GM19238 (cell line): ENCODE measurements at regions not wholly inside any gene's neighbourhood (a gene's known extent, or its start where the extent isn't known, plus 50 kb on each side); places are given as distances from the start of the nearest gene placed in this dataset.
A peak's percentile ranks its signal among the peaks of the same experiment; 100 is the strongest.

Experiments
- DNase-seq: peaks from one replicate; pipeline ENCODE4 v3.0.0; 2011; ENCODE audit warnings: low spot score; ENCODE audit not compliant: insufficient read length

GRCh38 chr12:4054630-4055029 is 181.4 kb upstream of the PARP11 start:
- no peak for DNase-seq

- no peak for DNase-seq
Observed at GRCh38 chr12:4052691-4053090, 179.5 kb upstream of the PARP11 start.

GRCh38 chr12:4051596-4051995 is 178.4 kb upstream of the PARP11 start:
- no peak for DNase-seq

GRCh38 chr12:4050340-4050739 is 177.1 kb upstream of the PARP11 start:
- no peak for DNase-seq

- no peak for DNase-seq
Observed at GRCh38 chr12:4049298-4050080, 176.3 kb upstream of the PARP11 start.

GRCh38 chr12:4047421-4047820 is 174.2 kb upstream of the PARP11 start:
- no peak for DNase-seq

GRCh38 chr12:4046495-4046840 is 173.3 kb upstream of the PARP11 start:
- DNase-seq = no peak

- DNase-seq = no peak
Observed at GRCh38 chr12:4045786-4046494, 172.7 kb upstream of the PARP11 start.

GRCh38 chr12:4044736-4045730 is 171.8 kb upstream of the PARP11 start:
- no peak for DNase-seq

- no peak for DNase-seq
Observed at GRCh38 chr12:4044101-4044500, 170.9 kb upstream of the PARP11 start.

- DNase-seq = no peak
Observed at GRCh38 chr12:4041187-4041885, 168.1 kb upstream of the PARP11 start.

- no peak for DNase-seq
Observed at GRCh38 chr12:4039931-4040330, 166.7 kb upstream of the PARP11 start.

GRCh38 chr12:4037747-4038312 is 164.6 kb upstream of the PARP11 start:
- no peak for DNase-seq

GRCh38 chr12:4036671-4037271 is 163.6 kb upstream of the PARP11 start:
- no peak for DNase-seq

GRCh38 chr12:4034921-4035320 is 161.7 kb upstream of the PARP11 start:
- DNase-seq = no peak

GRCh38 chr12:4032924-4033615 is 159.9 kb upstream of the PARP11 start:
- no peak for DNase-seq

GRCh38 chr12:4031703-4032291 is 158.6 kb upstream of the PARP11 start:
- no peak for DNase-seq

- DNase-seq = peak; percentile 89
Observed at GRCh38 chr12:4030929-4031702, 157.9 kb upstream of the PARP11 start.

- no peak for DNase-seq
Observed at GRCh38 chr12:4027412-4027811, 154.2 kb upstream of the PARP11 start.
